H1 (cell line): ENCODE measurements at regions not wholly inside any gene's neighbourhood (a gene's known extent, or its start where the extent isn't known, plus 50 kb on each side); places are given as distances from the start of the nearest gene placed in this dataset.

Experiments used
- CTCF ChIA-PET: fragments of 300-600 bp; sonication (Branson Sonifier 250); formaldehyde crosslinking; loops from one replicate; lab custom pipeline; 2021; ENCODE audit not compliant: partially characterized antibody; lab: Charles Lee
- POLR2A ChIA-PET: fragments of 300-600 bp; sonication (Branson Sonifier 250); formaldehyde crosslinking; loops from one replicate; lab custom pipeline; 2021; ENCODE audit warnings: inconsistent platforms; ENCODE audit not compliant: partially characterized antibody; lab: Charles Lee
- DNase-seq, 2 experiments: peaks; one replicate each; pipeline versions ENCODE4 v3.0.0 to v3.0.0-alpha.2; 2010 to 2022; ENCODE audit warnings: low spot score in 2 of 2, low read depth in 1 of 2, mixed read lengths in 1 of 2
- FAIRE-seq: peaks from 2 replicates; lab custom pipeline; 2011; peaks lifted over from hg19 to GRCh38; lab: Jason Lieb, UNC
- H2AFZ ChIP-seq: 2 replicates; pipeline ENCODE4 v1.8.1; 2012; ENCODE audit warnings: low read length, inconsistent platforms
- H2AK5ac ChIP-seq: 2 replicates; pipeline ENCODE4 v1.6.1; 2013; ENCODE audit warnings: low read depth, low read length
- H2BK120ac ChIP-seq: replicated peaks from 2 replicates; pipeline ENCODE3; 2013; ENCODE audit warnings: low read depth, low read length, inconsistent platforms
- H2BK12ac ChIP-seq: 2 replicates; pipeline ENCODE4 v1.6.1; 2013; ENCODE audit warnings: low read depth, low read length
- H2BK15ac ChIP-seq: 2 replicates; pipeline ENCODE4 v1.6.1; 2013; ENCODE audit warnings: low read length
- H2BK20ac ChIP-seq: 2 replicates; pipeline ENCODE4 v1.6.1; 2013; ENCODE audit warnings: low read length
- H2BK5ac ChIP-seq: 2 replicates; pipeline ENCODE4 v1.6.1; 2013; ENCODE audit warnings: low read depth, low read length
- H3K14ac ChIP-seq: 2 replicates; pipeline ENCODE4 v1.6.1; 2013; ENCODE audit warnings: inconsistent platforms; ENCODE audit not compliant: insufficient read length
- H3K18ac ChIP-seq: 2 replicates; pipeline ENCODE4 v1.6.1; 2013; ENCODE audit warnings: low read length; ENCODE audit errors: extremely low read depth
- H3K23ac ChIP-seq: 2 replicates; pipeline ENCODE4 v1.6.1; 2013; ENCODE audit warnings: inconsistent platforms; ENCODE audit not compliant: insufficient read length
- H3K23me2 ChIP-seq: 2 replicates; pipeline ENCODE4 v1.6.1; 2013; ENCODE audit warnings: low read depth, low read length
- H3K27ac ChIP-seq: 2 replicates; pipeline ENCODE4 v1.6.1; 2011; ENCODE audit warnings: low read depth, low read length, inconsistent platforms
- H3K27me3 ChIP-seq, 4 experiments: replicated peaks in 1 of 4; 1 replicate in 1 of 4; 2 replicates in 3 of 4; pipeline versions ENCODE4 v1.6.1 to v1.8.1; 2011 to 2013; ENCODE audit warnings: low read length in 3 of 4, mild to moderate bottlenecking in 3 of 4, inconsistent platforms in 2 of 4, mixed read lengths in 2 of 4, moderate library complexity in 1 of 4; ENCODE audit not compliant: control insufficient read depth in 3 of 4, insufficient read depth in 3 of 4; ENCODE audit errors: extremely low read depth in 1 of 4
- H3K36me3 ChIP-seq, 4 experiments: 2 replicates each; pipeline versions ENCODE4 v1.6.1 to v1.8.1; 2011 to 2013; ENCODE audit warnings: mild to moderate bottlenecking in 4 of 4, low read length in 3 of 4, moderate library complexity in 2 of 4, control low read depth in 1 of 4, inconsistent platforms in 1 of 4; ENCODE audit not compliant: insufficient read depth in 4 of 4, control insufficient read depth in 2 of 4
- H3K4ac ChIP-seq: replicated peaks from 2 replicates; pipeline ENCODE3; 2013; ENCODE audit warnings: low read length, low read depth, mixed read lengths, inconsistent platforms; ENCODE audit not compliant: insufficient read length
- H3K4me1 ChIP-seq, 4 experiments: replicated peaks in 1 of 4; 1 replicate in 1 of 4; 2 replicates in 3 of 4; pipeline versions ENCODE4 v1.6.1 to v1.8.1; 2011 to 2013; ENCODE audit warnings: low read length in 3 of 4, inconsistent platforms in 2 of 4, mixed read lengths in 1 of 4; ENCODE audit not compliant: insufficient read depth in 4 of 4, control insufficient read depth in 3 of 4
- H3K4me2 ChIP-seq, 2 experiments: 2 replicates each; pipeline versions ENCODE4 v1.6.1 to v1.8.1; 2011 to 2013; ENCODE audit warnings: low read depth in 2 of 2, low read length in 2 of 2, control low read depth in 1 of 2, inconsistent platforms in 1 of 2, mild to moderate bottlenecking in 1 of 2; ENCODE audit not compliant: insufficient read depth in 1 of 2
- H3K4me3 ChIP-seq, 4 experiments: fragments of 200-600, 300-600 bp in 1 of 4; sonication (generic), shearing (Covaris generic), sonication (Bioruptor Twin) in 1 of 4; 2 replicates each; pipeline versions ENCODE4 v1.5.1 to v1.8.1; 2011 to 2016; ENCODE audit warnings: low read length in 4 of 4, low read depth in 3 of 4, control low read depth in 2 of 4, inconsistent platforms in 2 of 4, mild to moderate bottlenecking in 2 of 4, mixed read lengths in 1 of 4, moderate library complexity in 1 of 4; ENCODE audit not compliant: insufficient read depth in 2 of 4; ENCODE audit errors: extremely low read depth in 1 of 4
- H3K56ac ChIP-seq: replicated peaks from 2 replicates; pipeline ENCODE3; 2013; ENCODE audit warnings: low read depth, mild to moderate bottlenecking, mixed read lengths, low read length, inconsistent platforms; ENCODE audit not compliant: insufficient read length
- H3K79me1 ChIP-seq: 2 replicates; pipeline ENCODE4 v1.6.1; 2013; ENCODE audit warnings: low read depth, low read length, control low read depth
- H3K79me2 ChIP-seq, 2 experiments: 2 replicates each; pipeline versions ENCODE4 v1.6.1 to v1.8.1; 2012 to 2013; ENCODE audit warnings: low read length in 2 of 2, mild to moderate bottlenecking in 2 of 2, inconsistent platforms in 1 of 2; ENCODE audit not compliant: insufficient read depth in 2 of 2, control insufficient read depth in 1 of 2
- H3K9ac ChIP-seq, 4 experiments: replicated peaks in 1 of 4; 1 replicate in 1 of 4; 2 replicates in 3 of 4; pipeline versions ENCODE4 v1.6.1 to v1.8.1; 2011 to 2013; ENCODE audit warnings: low read depth in 3 of 4, low read length in 3 of 4, control low read depth in 2 of 4, mild to moderate bottlenecking in 2 of 4, moderate library complexity in 2 of 4, inconsistent platforms in 1 of 4; ENCODE audit errors: extremely low read depth in 1 of 4
- H3K9me3 ChIP-seq, 2 experiments: 2 replicates each; pipeline versions ENCODE4 v1.6.1 to v1.8.1; 2012 to 2013; ENCODE audit warnings: mild to moderate bottlenecking in 2 of 2, moderate library complexity in 2 of 2, control low read depth in 1 of 2, inconsistent platforms in 1 of 2, low read depth in 1 of 2, low read length in 1 of 2, mixed read lengths in 1 of 2; ENCODE audit not compliant: insufficient read depth in 2 of 2
- H4K20me1 ChIP-seq, 2 experiments: replicated peaks in 1 of 2; 2 replicates each; pipeline versions ENCODE3 to v1.8.1; 2011 to 2013; ENCODE audit warnings: inconsistent platforms in 2 of 2, low read length in 2 of 2, mild to moderate bottlenecking in 1 of 2; ENCODE audit not compliant: insufficient read depth in 2 of 2, control insufficient read depth in 1 of 2
- H4K5ac ChIP-seq: 2 replicates; pipeline ENCODE4 v1.6.1; 2013; ENCODE audit warnings: low read length, low read depth, mixed read lengths, inconsistent platforms; ENCODE audit not compliant: insufficient read length
- H4K8ac ChIP-seq: 2 replicates; pipeline ENCODE4 v1.8.0; 2013; ENCODE audit warnings: mild to moderate bottlenecking, moderate library complexity, low read length, inconsistent platforms; ENCODE audit not compliant: insufficient read depth; ENCODE audit errors: extremely low read depth
- H4K91ac ChIP-seq: replicated peaks from 2 replicates; pipeline ENCODE3; 2013; ENCODE audit warnings: low read length, mixed read lengths, inconsistent platforms; ENCODE audit not compliant: insufficient read length
- CHD2 ChIP-seq: IDR thresholded peaks from 2 replicates; pipeline ENCODE4 v1.6.1; 2012; ENCODE audit warnings: low read length, improper control_type of control experiment
- GTF2F1 ChIP-seq: IDR thresholded peaks from 2 replicates; pipeline ENCODE4 v1.6.1; 2012; ENCODE audit warnings: low read depth, low read length, improper control_type of control experiment, borderline replicate concordance
- KDM5A ChIP-seq: fragments of 200-600 bp; IDR thresholded peaks from 2 replicates; pipeline ENCODE4 v1.7.1; 2012; ENCODE audit warnings: mild to moderate bottlenecking, low read length, inconsistent platforms, mixed read lengths
- POLR2AphosphoS5 ChIP-seq: IDR thresholded peaks from 2 replicates; pipeline ENCODE4 v1.6.1; 2011; ENCODE audit warnings: low read depth, low read length
- RFX5 ChIP-seq: IDR thresholded peaks from 2 replicates; pipeline ENCODE4 v1.6.1; 2011; ENCODE audit warnings: low read depth, low read length, improper control_type of control experiment, borderline replicate concordance
- TCF12 ChIP-seq: IDR thresholded peaks from 2 replicates; pipeline ENCODE4 v1.6.1; 2011; ENCODE audit warnings: low read depth, mild to moderate bottlenecking, low read length
- WGBS, 2 experiments: shearing (Covaris generic) in 1 of 2; methylation state at CpG; one replicate each; pipeline versions ENCODE4 v1.1.6 to v1.1.7; 2013 to 2015; ENCODE audit warnings: low lambda C conversion rate in 2 of 2, mixed read lengths in 2 of 2, inconsistent platforms in 1 of 2, low coverage in 1 of 2, missing lambda C conversion rate in 1 of 2; ENCODE audit not compliant: insufficient replicate concordance in 2 of 2, insufficient coverage in 1 of 2, insufficient read length in 1 of 2; ENCODE audit errors: extremely low coverage in 1 of 2, missing lambda C conversion rate in 1 of 2; 5-methylcytosine and 5-hydroxymethylcytosine counted together
- TF ChIP-seq, protein P1 (sequence below): IDR thresholded peaks from 2 replicates; pipeline ENCODE4 v1.6.1; 2011; ENCODE audit warnings: low read length, improper control_type of control experiment

- Histone ChIP-seq H2AFZ (no peak overlapping the region), H3K23ac (no peak overlapping the region), H4K91ac (no peak overlapping the region), H2BK12ac (no peak overlapping the region), H3K36me3 (no peaks in the 10 kb centered on the region), H3K4me2 (no peak overlapping the region), H3K4ac (no peak overlapping the region), H2BK5ac (no peak overlapping the region), H2BK120ac (no peak overlapping the region), H2BK15ac (no peak overlapping the region), H4K5ac (no peak overlapping the region), H3K4me1 (no peaks in the 10 kb centered on the region; a peak in 1 of 7 replicates), H2AK5ac (no peak overlapping the region), H3K79me2 (no peaks in the 10 kb centered on the region), H3K18ac (no peak overlapping the region), H4K8ac (no peak overlapping the region), H3K14ac (no peak overlapping the region), H3K9me3 (no peaks in the 10 kb centered on the region), H2BK20ac (no peak overlapping the region), H3K27ac (no peak overlapping the region), H3K79me1 (no peaks in the 10 kb centered on the region), H3K56ac (no peak overlapping the region), H3K9ac (no peak overlapping the region), H3K23me2 (no peaks in the 10 kb centered on the region), H3K4me3 (no peak overlapping the region), H3K27me3 (no peaks in the 10 kb centered on the region), H4K20me1 (no peaks in the 10 kb centered on the region)
- 95% methylated on average over 1 of the region's 1 CpG; no CpG with 5 or more reads in 1 of the 2 experiments for WGBS, 2 experiments
- CTCF ChIA-PET = no interaction called here
- DNase-seq = no peak
- no peak for TF ChIP-seq RFX5
- no peak for TF ChIP-seq TCF12
- TF ChIP-seq KDM5A = no peak
- TF ChIP-seq, protein P1, sequence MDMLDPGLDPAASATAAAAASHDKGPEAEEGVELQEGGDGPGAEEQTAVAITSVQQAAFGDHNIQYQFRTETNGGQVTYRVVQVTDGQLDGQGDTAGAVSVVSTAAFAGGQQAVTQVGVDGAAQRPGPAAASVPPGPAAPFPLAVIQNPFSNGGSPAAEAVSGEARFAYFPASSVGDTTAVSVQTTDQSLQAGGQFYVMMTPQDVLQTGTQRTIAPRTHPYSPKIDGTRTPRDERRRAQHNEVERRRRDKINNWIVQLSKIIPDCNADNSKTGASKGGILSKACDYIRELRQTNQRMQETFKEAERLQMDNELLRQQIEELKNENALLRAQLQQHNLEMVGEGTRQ = no peak
- TF ChIP-seq GTF2F1 = no peak
- TF ChIP-seq CHD2 = no peak
- no peak for TF ChIP-seq POLR2AphosphoS5
- FAIRE-seq = no peak
- POLR2A ChIA-PET = no interaction called here
These were observed 300.4 kb upstream of the ZP4 start for GRCh38 chr1:238191170-238191569.
